NCI-H446 treated with DMSO at 0.1 percent for 48 hours (cell line): ENCODE measurements at regions not wholly inside any gene's neighbourhood (a gene's known extent, or its start where the extent isn't known, plus 50 kb on each side); places are given as distances from the start of the nearest gene placed in this dataset.
A peak's percentile ranks its signal among the peaks of the same experiment; 100 is the strongest.
"Not testable (repeated sequence)": the region's sequence is repeated elsewhere in the genome, so short reads cannot be mapped to it uniquely, and the experiment has no call there.

Experiments used
- DNase-seq: peaks from one replicate; lab custom pipeline; 2025; lab: John Stamatoyannopoulos, UW

DNA sequence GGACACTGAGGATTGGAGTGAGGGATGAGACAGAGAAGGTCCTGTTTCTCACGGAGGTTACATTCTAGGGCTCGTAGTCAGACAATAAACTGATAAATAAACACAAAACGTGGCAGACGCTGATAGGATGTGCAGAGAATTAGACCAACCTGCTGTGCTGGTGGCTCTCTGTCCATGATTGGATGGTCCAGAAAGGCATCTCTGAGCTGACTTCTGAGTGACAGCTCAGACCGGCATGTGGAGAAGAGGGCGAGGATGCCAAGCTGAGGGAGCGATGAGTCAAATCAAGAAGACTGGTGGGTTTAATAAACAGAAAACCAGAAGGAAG is 132.3 kb upstream of the TAF11L2 start:
- peak; percentile 38 for DNase-seq

DNA sequence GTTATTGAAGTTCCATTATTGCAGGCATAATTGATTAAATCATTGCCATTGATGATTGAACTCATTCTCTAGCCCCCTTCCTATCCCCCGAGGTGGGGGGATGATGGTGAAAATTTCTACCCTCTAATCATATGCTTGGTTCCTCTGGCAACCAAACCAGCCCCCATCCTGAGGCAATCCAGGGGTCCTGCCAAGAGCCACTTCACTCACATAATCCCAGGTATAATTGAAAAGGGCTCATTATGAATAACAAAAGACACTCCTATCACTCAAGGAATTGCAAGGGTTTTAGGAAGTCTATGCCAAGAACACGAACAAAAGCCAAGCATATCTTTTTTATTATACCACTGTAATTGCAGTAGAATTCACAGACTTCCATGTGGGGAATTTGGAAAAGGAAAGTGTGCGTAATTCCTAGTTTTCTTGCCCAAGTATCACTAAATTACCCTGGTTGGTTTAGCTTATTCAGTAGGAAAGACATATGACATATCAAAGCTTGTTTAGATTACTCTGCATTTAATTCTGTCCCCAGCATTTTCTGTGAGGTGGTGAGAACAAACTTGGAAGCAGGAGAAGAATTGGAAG is 130.7 kb upstream of the TAF11L2 start:
- no peak for DNase-seq

DNA sequence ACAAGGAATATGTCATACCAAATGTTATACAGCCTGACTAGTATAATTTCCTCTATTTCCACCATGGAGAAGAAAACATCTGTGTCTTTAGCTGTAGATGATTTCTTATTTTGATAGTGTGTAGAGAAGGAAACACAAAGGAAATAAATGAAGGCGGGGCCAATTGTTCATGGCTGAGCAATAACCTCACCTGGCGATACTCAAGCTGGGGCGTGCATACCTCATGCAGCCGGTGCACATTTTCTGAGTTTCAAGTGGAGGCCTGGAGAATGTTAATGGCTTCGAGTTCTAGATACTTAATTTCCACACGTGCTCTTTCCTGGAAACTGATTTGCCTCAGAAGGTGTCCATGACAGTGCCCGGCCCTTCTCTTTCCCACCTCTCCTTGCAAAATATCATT is 127.4 kb upstream of the TAF11L2 start:
- no peak for DNase-seq

DNA sequence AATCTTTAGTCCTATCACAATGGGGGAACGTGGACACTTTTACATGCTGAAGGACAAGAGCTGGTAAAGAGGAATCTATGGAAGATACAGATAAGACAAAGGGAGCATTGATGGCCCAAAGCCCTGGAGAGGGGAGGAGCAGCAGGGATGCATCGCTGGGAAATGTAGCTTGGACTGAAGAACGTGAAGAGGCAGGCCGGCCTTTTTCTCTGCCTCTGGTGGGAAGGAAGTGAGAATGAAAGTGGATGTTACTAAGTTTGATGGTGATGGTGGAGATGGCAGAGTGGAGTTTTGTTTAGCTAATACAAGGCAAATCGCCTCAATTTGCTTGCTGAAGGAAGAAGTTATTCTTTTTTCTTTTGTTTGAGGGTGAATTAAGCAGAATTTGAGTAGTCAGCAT is 124.6 kb upstream of the TAF11L2 start:
- DNase-seq: no peak

DNA sequence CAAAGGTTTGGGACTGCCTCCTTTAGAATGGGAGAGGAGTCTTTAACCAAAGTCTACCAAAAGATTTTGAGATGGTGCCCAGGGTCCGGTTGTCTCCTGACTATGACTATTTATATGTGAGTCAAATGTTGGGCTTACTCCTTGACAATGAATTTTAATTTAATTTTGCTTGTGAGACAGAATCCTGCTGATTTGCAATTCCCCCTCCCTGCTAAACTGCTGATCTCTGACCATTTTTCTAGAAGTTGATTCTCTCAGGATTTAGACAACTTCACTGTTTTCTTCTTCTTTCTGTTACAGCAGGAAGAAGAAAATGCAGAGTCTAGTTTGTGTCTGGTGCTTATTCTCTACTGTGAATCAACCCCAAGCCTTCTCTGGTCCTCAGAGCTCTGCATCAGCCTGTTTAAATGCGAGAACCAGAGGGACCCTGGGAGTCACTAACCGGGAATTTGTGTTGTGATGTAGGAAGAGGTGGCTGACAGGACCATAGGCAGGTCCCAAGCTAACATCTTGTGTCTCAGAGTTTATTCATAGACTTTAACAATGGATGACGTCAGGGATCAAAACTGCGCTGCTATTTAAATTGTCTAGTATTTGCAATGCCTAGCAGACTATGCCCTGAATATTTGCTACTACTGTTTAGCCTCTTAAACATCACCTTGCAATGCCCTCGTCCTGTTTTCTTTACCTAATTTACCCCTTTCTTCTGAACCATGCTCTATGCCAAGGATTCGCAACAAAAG is 124.0 kb upstream of the TAF11L2 start:
- DNase-seq: no peak

DNA sequence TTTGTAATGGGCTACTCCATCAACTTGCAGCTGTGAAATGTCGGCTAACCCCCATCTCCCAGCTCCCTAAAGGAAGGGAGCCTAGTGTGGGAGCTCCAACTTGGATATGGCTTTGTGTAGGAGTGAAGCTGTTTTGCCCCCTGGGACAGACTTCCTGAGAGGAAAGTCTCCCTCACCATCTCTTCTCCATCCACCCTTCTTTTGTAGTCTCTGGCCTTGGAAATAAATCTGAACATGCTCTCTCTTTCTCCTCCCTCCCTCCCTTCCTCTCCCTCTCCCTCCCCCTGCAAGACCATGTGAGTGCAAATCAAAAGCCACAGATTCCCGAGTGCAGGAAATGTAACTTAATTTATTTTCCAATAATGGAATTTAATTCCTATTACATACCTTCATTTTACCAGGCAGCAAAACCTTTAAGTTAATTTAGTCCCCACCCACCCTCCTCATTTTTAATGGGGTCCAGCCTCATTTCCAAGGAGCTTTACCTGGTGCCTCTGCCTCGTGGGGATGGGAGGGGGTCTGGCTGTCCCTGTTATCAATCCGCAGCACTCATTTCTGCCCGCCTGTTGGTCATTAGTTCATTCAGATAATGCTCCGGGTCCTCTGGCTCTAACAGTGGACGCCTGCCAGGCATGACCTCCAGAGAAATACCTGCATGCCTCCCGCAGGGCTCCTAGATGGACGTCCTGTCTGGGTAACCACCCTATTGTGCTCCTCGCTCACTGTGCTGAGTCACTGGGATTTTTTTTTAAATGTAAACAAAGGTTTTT is 122.9 kb upstream of the TAF11L2 start:
- DNase-seq: no peak

DNA sequence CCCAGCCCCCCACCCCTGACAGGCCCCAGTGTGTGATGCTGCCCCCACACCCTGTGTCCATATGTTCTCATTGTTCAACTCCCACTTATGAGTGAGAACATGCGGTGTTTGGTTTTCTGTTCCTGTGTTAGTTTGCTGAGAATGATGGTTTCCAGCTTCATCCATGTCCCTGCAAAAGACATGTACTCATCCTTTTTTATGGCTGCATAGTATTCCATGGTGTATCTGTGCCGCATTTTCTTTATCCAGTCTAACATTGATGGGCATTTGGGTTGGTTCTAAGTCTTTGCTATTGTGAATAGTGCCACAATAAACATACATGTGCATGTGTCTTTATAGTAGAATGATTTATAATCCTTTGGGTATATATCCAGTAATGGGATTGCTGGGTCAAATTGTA is 122.1 kb upstream of the TAF11L2 start:
- not testable (repeated sequence) for DNase-seq

DNA sequence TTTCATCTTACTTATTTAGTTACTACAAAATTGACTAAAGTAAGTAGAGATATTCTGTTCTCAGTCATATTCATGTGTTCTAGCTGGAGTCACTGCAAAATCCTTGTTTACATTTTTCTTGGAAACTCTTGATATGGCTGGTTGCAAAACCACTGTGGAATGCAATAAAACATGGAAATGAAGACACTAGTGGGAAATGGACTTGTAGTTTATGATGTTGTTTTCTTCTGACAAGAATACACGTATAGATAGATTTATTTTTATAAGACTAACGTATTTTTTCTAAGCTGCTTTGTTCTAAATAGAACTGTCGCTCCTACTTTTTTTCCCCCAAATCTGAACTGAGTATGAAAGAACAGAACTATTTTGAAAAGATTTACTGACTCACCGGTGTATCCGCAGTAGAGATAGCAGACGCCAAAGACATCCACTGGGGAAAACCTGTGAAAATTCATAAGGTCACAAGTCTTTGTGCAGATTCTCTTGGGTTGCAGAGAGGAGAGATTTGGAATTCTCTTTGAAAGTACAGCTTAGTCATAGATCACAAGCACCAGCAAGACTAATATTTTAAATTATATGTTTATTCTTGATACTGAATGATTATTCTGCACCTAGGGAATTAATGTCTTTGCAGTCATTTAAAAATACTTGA is 119.6 kb upstream of the TAF11L2 start:
- DNase-seq: no peak

DNA sequence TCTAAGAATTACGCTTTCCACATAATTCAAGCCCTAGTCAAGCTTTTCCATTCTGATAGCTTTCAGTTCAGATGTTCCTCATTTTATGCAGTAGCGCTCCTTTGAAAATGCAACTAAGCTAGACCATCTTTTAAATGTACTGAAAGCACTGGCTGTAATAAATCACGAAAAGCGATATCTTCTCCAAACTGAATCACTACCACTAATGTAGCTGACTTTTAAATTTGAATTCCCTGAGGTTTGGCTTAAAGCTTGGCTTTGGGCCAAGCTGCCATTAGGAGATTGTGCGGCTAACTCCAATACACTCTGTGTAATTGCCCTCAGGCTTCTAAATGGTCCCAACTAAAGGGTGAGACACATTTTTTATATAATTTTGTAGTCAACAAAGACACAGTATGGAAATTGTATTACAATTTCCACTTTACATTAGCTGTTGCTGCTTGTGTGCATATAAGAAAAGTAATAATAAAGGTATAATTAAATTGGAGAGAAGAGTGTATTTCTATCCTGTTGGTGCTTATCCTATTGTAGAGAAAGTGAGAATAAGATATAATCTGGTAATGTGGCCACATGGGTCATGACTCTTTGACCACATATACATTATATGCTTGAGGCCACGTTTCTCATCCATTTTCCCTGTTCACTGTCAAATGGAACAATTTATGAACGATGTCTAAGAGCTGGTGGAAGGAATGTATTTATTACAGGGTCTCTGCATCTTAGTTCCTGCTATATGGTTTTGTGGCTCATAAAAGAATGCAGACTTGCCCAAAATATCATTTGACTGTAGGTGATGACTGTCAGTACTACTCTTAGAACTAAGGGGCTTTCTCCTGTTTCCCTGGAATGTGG is 118.7 kb upstream of the TAF11L2 start:
- DNase-seq: peak; percentile 22

DNA sequence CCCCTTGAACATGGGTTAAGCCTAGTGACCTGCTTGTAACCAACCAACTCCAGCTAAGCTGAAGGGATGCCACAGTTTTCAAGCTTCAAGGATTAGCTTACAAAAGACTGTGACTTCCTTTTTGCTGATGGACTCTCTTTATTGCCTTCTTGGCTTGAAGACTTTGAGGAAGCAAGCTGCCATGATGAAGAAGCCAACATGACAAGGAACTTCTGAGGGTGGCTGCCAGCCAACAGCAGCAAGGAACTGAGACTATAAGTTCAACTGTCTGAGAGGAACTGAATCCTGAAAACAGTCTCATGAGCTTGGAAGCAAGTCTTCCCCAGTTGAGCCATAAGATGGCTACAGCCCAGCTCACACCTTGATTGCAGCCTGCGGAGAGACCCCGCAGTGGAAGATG is 116.1 kb upstream of the TAF11L2 start:
- DNase-seq: no peak

DNA sequence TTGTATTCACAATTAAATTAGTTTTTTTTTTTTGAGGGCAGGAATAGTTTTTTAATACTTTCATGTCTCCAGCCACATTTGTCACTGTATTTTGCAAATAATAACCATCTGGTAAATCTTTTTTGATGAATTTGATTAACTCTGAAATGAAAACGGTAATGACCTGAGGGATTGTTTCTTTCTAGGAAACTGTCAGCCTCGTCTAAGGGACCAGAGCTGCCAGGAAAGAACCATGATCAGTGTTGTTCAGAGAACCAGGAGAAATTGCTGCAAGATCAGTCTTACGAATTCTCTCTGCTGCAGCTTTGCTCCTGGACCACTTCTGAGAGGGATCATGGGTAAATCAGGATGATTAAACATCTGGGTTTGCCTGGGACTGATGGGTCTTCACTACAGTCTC is 114.5 kb upstream of the TAF11L2 start:
- DNase-seq: no peak

DNA sequence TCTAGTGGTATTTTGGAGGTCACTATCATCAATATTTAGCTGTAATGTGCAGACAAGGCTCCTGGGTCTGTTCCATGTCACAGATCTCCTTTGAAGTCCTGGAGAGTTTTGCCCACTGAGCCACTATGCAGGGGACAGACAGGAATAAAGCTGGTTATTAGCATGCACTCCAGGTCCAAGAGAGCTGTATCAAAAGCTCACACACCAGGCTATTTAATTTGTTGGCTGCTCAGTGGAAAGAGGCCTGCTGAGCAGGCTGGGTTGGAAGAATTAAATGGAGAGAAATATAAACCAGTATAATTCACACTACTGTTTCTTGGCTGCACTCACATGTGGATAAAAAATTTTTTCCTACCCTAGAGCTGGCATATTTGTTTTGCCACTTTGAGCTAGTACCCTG is 113.8 kb upstream of the TAF11L2 start:
- no peak for DNase-seq

DNA sequence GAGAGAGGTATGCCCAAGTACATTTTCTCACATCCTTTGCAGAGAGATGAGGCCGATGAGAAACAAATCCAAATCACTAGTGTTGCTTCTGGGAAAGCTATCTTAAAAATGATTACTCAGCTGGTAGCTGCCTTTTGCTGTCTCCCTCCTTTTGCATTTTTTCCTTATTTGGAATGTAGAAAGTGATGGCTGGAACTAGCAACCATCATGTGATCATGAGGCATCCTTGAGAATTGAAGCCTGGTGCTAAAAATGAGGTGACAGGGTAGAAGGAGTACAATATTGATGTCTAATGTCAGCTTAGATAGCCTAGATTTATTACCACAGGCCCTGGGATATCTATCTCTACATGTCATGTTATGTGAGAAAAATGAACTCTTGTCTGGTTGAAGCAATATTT is 109.3 kb upstream of the TAF11L2 start:
- DNase-seq: no peak

DNA sequence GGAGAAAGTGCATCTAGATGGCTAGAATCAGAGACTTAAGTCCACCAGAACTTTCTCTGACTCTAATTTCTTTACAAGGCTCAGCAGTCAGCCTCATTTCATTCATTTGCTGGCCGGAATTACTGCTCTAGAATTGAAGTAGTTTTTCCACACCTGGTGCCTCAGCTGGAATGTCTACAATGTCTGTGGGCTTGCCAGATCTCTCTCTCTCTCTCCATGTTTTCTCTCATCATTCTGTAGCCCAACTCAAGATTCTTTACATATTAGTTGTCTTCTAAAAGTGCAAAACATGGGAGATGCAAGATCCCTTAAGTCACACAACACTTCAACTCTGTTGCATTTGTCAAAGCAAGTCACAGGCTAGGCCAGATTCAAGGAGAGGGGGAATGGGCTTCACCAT is 103.9 kb upstream of the TAF11L2 start:
- DNase-seq: no peak

DNA sequence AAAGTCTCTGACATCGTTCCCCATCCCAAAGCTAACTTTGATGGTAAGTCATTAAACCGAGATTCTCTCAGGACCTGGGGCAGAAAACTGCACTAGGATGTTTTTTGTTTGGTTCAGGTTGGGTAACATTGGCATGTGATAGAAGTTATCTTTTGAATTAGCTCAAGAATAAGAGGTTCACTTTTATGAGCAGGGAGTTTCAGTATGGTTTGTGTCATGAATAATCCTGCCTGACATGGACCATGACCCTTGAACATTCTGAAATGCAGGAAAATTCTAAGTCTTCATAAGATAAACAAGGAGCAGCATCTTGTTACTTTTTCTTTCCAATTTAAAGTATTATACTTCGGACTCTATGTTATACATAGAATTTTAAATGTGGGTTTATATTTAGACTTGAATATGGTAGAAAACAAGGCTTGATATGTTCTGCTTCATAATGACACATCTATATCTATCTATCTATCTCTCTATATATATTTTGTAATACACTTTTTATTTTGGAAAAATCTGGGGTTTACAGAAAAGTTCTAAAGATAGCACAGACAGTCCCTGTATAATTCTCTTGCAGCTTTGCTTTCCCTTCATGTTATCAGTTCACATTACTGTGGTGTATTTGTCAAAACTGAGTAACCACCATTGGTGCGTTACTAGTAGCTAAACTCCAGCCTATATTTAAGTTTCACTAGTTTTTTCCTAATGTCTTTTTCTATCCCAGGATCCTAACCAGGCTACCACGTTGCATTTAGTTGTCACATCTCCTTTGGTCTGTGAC is 102.7 kb upstream of the TAF11L2 start:
- DNase-seq: no peak

DNA sequence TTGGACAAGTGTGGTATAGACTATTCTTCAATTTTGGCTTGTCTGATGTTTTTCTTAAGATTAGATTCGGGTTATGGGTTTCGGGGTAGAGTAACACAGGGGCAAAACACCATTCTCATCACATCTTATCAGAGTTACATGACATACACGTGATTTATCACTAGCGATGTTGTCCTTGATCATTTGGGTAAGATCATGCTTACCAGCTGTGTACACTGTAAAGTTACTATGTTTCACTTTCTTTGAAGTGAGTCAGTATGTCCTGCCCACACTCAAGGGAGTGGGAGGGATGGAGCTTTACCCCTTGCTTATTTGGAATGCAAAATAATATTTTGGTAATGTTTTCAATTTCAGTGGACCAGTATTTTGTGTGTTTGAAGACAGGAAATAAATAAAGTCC is 101.8 kb upstream of the TAF11L2 start:
- no peak for DNase-seq

DNA sequence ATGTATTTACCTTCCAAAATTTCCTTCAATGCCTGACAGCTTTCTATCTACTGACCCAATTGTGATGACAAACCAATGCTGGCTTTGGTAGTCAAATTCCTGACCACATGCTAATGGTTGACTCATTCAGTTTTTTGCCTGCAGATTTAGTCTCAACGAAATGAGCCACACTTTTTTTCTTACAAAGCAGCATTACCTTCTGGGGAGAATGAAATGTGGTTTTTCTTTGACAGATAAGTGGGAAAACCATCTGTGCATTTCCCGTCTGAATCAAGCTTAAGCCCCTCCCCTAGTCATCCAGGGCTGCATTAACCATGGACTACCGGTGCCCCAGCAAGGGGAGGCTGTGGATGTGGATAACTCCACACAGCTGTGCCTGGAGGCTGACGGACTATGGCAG is 99.6 kb upstream of the TAF11L2 start:
- no peak for DNase-seq

DNA sequence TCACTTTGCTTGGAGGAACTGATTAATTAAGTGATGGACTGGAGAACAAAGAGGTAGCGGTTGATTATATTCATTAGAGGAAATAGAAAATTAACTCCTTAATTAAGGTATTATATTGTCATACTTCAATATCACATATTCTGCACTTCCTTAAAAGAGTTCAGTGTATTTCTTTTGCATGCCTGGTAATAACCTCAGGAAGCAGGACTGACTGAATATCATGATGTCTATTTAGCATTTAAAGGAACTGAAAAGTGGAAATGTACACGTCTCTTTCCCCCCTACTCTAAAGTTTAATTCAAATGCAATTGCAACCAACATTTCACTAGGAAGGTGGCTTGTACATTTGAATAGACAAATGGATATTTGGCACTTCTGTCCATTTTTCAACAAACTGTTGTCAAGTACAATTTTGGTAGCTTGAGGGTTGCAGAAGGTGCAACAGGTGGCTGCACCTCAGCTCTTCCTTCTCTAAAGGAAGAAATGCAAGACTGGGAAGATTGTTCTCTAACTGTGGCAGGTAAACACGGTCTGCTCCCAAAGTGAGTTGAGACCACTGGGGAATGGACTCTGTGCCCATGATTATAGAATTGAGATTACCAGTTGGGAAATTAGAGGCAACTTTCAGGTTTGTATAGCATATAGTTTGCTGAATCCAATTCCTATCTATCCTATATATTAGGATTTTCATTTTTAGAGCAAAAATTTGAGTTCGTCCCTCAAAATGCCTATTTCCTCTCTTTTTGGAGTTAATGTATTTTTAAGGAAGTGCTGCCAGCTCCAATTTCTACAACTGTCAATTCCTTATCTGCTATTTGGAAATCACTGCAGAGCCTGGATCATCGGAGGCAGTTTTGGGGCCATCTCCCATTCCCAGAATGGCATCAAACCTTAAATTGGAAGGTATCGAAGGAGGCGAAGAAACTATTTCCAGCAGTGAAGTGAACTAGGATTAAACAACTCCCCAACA is 98.9 kb upstream of the TAF11L2 start:
- no peak for DNase-seq

DNA sequence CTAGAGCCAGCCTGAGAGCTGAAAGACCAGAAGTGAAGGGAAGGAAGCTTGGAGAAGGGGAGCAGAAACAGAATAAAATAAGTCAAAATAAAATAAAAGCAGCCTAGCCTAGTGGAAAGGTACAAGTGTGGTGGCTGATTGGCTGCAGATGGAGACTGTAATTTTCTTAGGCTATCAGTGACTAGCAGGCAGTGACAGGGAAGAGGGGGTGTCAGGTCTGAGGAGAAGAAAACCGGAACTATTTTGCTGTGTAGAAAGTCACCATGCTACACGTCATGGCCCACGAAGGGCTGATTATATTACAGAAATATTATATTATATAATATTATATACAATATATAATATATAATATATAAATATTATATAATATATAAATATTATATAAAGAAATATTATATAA is 98.1 kb upstream of the TAF11L2 start:
- DNase-seq: no peak
